T47D (cell line): ENCODE measurements at regions not wholly inside any gene's neighbourhood (a gene's known extent, or its start where the extent isn't known, plus 50 kb on each side); places are given as distances from the start of the nearest gene placed in this dataset.

Source experiments
- DNase-seq, 2 experiments: peaks; one replicate each; pipeline versions ENCODE4 v3.0.0 to v3.0.0-alpha.2; 2011 to 2012; ENCODE audit warnings: low read depth in 1 of 2, low spot score in 1 of 2
- JUND ChIP-seq: IDR thresholded peaks from 2 replicates; pipeline ENCODE4 v1.6.1; 2012; ENCODE audit warnings: low read depth
- in situ Hi-C: cut with HindIII; loops from 2 replicates; pipeline ENCODE4 v1.10.0; 2016; ENCODE audit warnings: low sequenced_read_pairs, low pct_unique_long_range_greater_than_20kb

- DNase-seq: no peak
- no peak for TF ChIP-seq JUND
- in situ Hi-C loops: no loop called here
These were observed 473.0 kb upstream of the ROBO2 start for GRCh38 chr3:76566904-76567303.

GRCh38 chr3:76570436-76571057 lies 469.4 kb upstream of the ROBO2 start:
- TF ChIP-seq JUND: no peak
- peak; percentile 5 to 18 for DNase-seq
- in situ Hi-C loops: no loop called here

- no peak for DNase-seq
- TF ChIP-seq JUND: no peak
- in situ Hi-C loops: no loop called here
These were observed 463.7 kb upstream of the ROBO2 start for GRCh38 chr3:76576201-76576600.

GRCh38 chr3:76582098-76582497 lies 457.8 kb upstream of the ROBO2 start:
- no peak for TF ChIP-seq JUND
- in situ Hi-C loops: no loop called here
- DNase-seq: no peak

GRCh38 chr3:76582632-76583378 lies 457.1 kb upstream of the ROBO2 start:
- in situ Hi-C loops: no loop called here

GRCh38 chr3:76585794-76586392 lies 454.0 kb upstream of the ROBO2 start:
- in situ Hi-C loops: no loop called here
- DNase-seq: peak; percentile 31 to 37
- no peak for TF ChIP-seq JUND

More at GRCh38 chr3:76582632-76583378, 457.1 kb upstream of the ROBO2 start:
- no peak for TF ChIP-seq JUND
- no peak for DNase-seq

GRCh38 chr3:76586471-76586870 lies 453.4 kb upstream of the ROBO2 start:
- no peak for DNase-seq
- no peak for TF ChIP-seq JUND
- in situ Hi-C loops: no loop called here

- no peak for TF ChIP-seq JUND
- no peak for DNase-seq
- in situ Hi-C loops: no loop called here
These were observed 429.7 kb upstream of the ROBO2 start for GRCh38 chr3:76610150-76610549.

- no peak for TF ChIP-seq JUND
- in situ Hi-C loops: no loop called here
- DNase-seq: no peak
These were observed 424.2 kb upstream of the ROBO2 start for GRCh38 chr3:76615719-76616118.

GRCh38 chr3:76624164-76624563 lies 415.7 kb upstream of the ROBO2 start:
- in situ Hi-C loops: no loop called here
- DNase-seq: peak; percentile 1 to 7
- no peak for TF ChIP-seq JUND

GRCh38 chr3:76627236-76627635 lies 412.7 kb upstream of the ROBO2 start:
- DNase-seq: no peak
- in situ Hi-C loops: no loop called here
- TF ChIP-seq JUND: no peak

GRCh38 chr3:76631251-76631650 lies 408.6 kb upstream of the ROBO2 start:
- DNase-seq: no peak
- no peak for TF ChIP-seq JUND
- in situ Hi-C loops: no loop called here

- no peak for TF ChIP-seq JUND
- no peak for DNase-seq
- in situ Hi-C loops: no loop called here
These were observed 401.9 kb upstream of the ROBO2 start for GRCh38 chr3:76638006-76638405.
